Upper lobe of left lung (tissue), 6 donors: ENCODE measurements at regions not wholly inside any gene's neighbourhood (a gene's known extent, or its start where the extent isn't known, plus 50 kb on each side); places are given as distances from the start of the nearest gene placed in this dataset.

Experiments used
- ATAC-seq, 2 donors: fragments of 200-7000 bp; cut with Tn5 transposase; one replicate each; pipeline ENCODE4 v1.9.1; 2022; ENCODE audit warnings: mild to moderate bottlenecking in 2 of 2, moderate library complexity in 2 of 2; ENCODE audit not compliant: low FRiP score in 2 of 2
- DNase-seq, 2 donors: peaks; one replicate each; pipeline ENCODE4 v3.0.0-alpha.2; 2019 to 2020
- H3K27ac ChIP-seq, 4 donors: fragments of 200-600 bp; sonication (generic); one replicate each; pipeline ENCODE4 v1.5.1; 2016 to 2019
- H3K27me3 ChIP-seq, 4 donors: fragments of 200-600 bp; sonication (generic); one replicate each; pipeline ENCODE4 v1.5.1; 2017 to 2019
- H3K36me3 ChIP-seq, 4 donors: fragments of 200-600 bp; sonication (generic); one replicate each; pipeline ENCODE4 v1.5.1; 2016 to 2019
- H3K4me1 ChIP-seq, 4 donors: fragments of 200-600 bp; sonication (generic); one replicate each; pipeline ENCODE4 v1.5.1; 2018 to 2019
- H3K4me3 ChIP-seq, 4 donors: fragments of 200-600 bp; sonication (generic); one replicate each; pipeline ENCODE4 v1.5.1; 2017 to 2019; ENCODE audit warnings: mild to moderate bottlenecking in 2 of 4, moderate library complexity in 1 of 4
- H3K9me3 ChIP-seq, 4 donors: fragments of 200-600 bp; sonication (generic); one replicate each; pipeline ENCODE4 v1.5.1; 2018 to 2019
- CTCF ChIP-seq, 6 experiments: fragments of 450-650 bp in 4 of 6; fragments of 200-600 bp in 2 of 6; sonication (generic) in 2 of 6; IDR thresholded peaks; one replicate each; pipeline ENCODE4 v1.5.1; 2016 to 2019; ENCODE audit warnings: antibody characterized with exemption in 6 of 6
- EP300 ChIP-seq, 4 donors: sonication (generic); formaldehyde crosslinking; IDR thresholded peaks; one replicate each; pipeline ENCODE4 v1.5.1; 2017; ENCODE audit warnings: antibody characterized with exemption in 4 of 4, control low read depth in 2 of 4
- POLR2A ChIP-seq, 4 donors: fragments of 450-650 bp; IDR thresholded peaks; one replicate each; pipeline ENCODE4 v1.5.1; 2016 to 2017; ENCODE audit warnings: antibody characterized with exemption in 4 of 4, mild to moderate bottlenecking in 2 of 4
- POLR2AphosphoS5 ChIP-seq, 2 donors: sonication (generic); formaldehyde crosslinking; IDR thresholded peaks; one replicate each; pipeline ENCODE4 v1.5.1; 2017; ENCODE audit warnings: antibody characterized with exemption in 2 of 2
- WGBS, 2 donors: methylation state at CpG; one replicate each; pipeline ENCODE4 v1.1.5; 2017 to 2018; 5-methylcytosine and 5-hydroxymethylcytosine counted together
- donor health status: DM: no; HTN: no; CAD: no; lungs with moderate emphysema.
- donor health status: DM: no; HTN: yes; CAD: no; lungs with severe emphysema.

DNA sequence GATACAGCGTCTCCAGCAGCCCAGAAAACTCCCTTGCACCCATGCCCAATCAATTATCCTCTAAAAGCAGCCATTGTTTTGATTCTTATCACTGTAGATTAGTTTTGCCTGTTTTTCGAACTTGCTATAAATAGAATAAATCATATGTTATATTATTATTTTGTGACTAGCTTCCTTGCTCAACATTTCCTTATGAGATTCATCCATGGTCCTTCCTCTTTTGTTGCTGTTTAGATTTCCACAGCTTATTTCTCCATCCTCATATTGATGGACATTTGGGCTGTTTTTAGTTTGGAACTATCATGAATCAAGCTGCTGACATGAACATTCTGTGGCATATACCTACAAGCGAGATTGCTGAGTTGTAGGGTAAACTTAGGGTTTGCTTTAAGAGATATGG, 595.3 kb downstream of the BCOR start:
- ATAC-seq (no peak), DNase-seq (no peak)
- Histone ChIP-seq H3K4me1 (no peaks in the 10 kb centered on the region), H3K27ac (no peak overlapping the region), H3K9me3 (no peaks in the 10 kb centered on the region), H3K4me3 (no peak overlapping the region), H3K36me3 (no peaks in the 10 kb centered on the region), H3K27me3 (no peaks in the 10 kb centered on the region)
- 71 to 78% methylated on average over 3 of the region's 3 CpGs for WGBS, 2 donors
- TF ChIP-seq POLR2AphosphoS5 (IDR thresholded peaks at IDR 0.05): no peak
- TF ChIP-seq POLR2A (IDR thresholded peaks at IDR 0.05): no peak
- TF ChIP-seq EP300 (IDR thresholded peaks at IDR 0.05): no peak
- no peak for TF ChIP-seq CTCF (IDR thresholded peaks at IDR 0.05)

DNA sequence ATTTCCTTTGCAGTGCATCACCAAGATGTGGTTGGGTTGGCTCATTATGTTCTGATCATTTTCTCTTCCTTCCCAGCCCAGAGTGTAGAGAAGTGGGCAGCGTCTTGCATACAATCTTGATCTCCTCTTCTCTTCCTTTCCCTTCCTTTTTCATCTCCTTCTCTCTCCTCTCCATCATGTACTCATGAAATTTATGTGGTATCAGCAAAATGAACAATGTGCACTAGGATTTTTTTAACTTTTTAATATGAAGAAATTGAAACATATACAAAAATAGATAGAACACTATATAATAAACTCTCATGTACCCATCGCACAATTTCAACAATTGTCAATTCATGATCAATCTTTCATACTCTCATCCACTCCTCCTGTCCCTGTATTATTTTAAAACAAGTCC, 593.5 kb downstream of the BCOR start:
- Histone ChIP-seq H3K36me3 (no peaks in the 10 kb centered on the region), H3K27ac (no peak overlapping the region), H3K4me3 (no peak overlapping the region), H3K27me3 (no peaks in the 10 kb centered on the region), H3K4me1 (no peaks in the 10 kb centered on the region), H3K9me3 (peaks cover 0 to 16% (median 0%) of the 10 kb centered on the region in 4 donors)
- ATAC-seq (no peak), DNase-seq (no peak)
- WGBS, 2 donors: 47 to 49% methylated on average over 2 of the region's 2 CpGs
- TF ChIP-seq POLR2A (IDR thresholded peaks at IDR 0.05) (no peak), POLR2AphosphoS5 (IDR thresholded peaks at IDR 0.05) (no peak), EP300 (IDR thresholded peaks at IDR 0.05) (no peak), CTCF (IDR thresholded peaks at IDR 0.05) (no peak)

- TF ChIP-seq POLR2A (IDR thresholded peaks at IDR 0.05) (no peak), CTCF (IDR thresholded peaks at IDR 0.05) (no peak), POLR2AphosphoS5 (IDR thresholded peaks at IDR 0.05) (no peak), EP300 (IDR thresholded peaks at IDR 0.05) (no peak)
- Histone ChIP-seq H3K27me3 (no peaks in the 10 kb centered on the region), H3K4me3 (no peak overlapping the region), H3K9me3 (peaks cover 0 to 22% (median 0%) of the 10 kb centered on the region in 4 donors), H3K27ac (no peak overlapping the region), H3K4me1 (no peaks in the 10 kb centered on the region), H3K36me3 (no peaks in the 10 kb centered on the region)
- ATAC-seq: no peak
- no peak for DNase-seq
- 55 to 57% methylated on average over 4 to 5 of the region's 5 CpGs for WGBS, 2 donors
These were observed 592.9 kb downstream of the BCOR start for GRCh38 chrX:39504850-39505259.

GRCh38 chrX:39506131-39506530, 591.6 kb downstream of the BCOR start:
- Histone ChIP-seq H3K4me1 (no peaks in the 10 kb centered on the region), H3K36me3 (no peaks in the 10 kb centered on the region), H3K27me3 (no peaks in the 10 kb centered on the region), H3K4me3 (no peak overlapping the region), H3K9me3 (peaks cover 0 to 28% (median 0%) of the 10 kb centered on the region in 4 donors), H3K27ac (no peak overlapping the region)
- WGBS, 2 donors: 81 to 97% methylated on average over 8 to 9 of the region's 9 CpGs
- ATAC-seq (no peak), DNase-seq (no peak)
- no peak for TF ChIP-seq POLR2A (IDR thresholded peaks at IDR 0.05)
- no peak for TF ChIP-seq POLR2AphosphoS5 (IDR thresholded peaks at IDR 0.05)
- TF ChIP-seq EP300 (IDR thresholded peaks at IDR 0.05): no peak
- no peak for TF ChIP-seq CTCF (IDR thresholded peaks at IDR 0.05)

GRCh38 chrX:39507034-39507433, 590.7 kb downstream of the BCOR start:
- WGBS, 2 donors: 80 to 88% methylated on average over 6 to 8 of the region's 8 CpGs
- no peak overlapping the region for H3K4me3 ChIP-seq
- peaks cover 0 to 28% (median 0%) of the 10 kb centered on the region in 4 donors for H3K9me3 ChIP-seq
- DNase-seq (no peak), ATAC-seq (no peak)
- no peak overlapping the region for H3K27ac ChIP-seq
- H3K27me3 ChIP-seq: no peaks in the 10 kb centered on the region
- TF ChIP-seq CTCF (IDR thresholded peaks at IDR 0.05): no peak
- TF ChIP-seq POLR2A (IDR thresholded peaks at IDR 0.05): no peak
- TF ChIP-seq EP300 (IDR thresholded peaks at IDR 0.05): no peak
- TF ChIP-seq POLR2AphosphoS5 (IDR thresholded peaks at IDR 0.05): no peak
- H3K36me3 ChIP-seq: no peaks in the 10 kb centered on the region
- no peaks in the 10 kb centered on the region for H3K4me1 ChIP-seq
